Spinal cord (tissue), 9 donors: ENCODE measurements at regions not wholly inside any gene's neighbourhood (a gene's known extent, or its start where the extent isn't known, plus 50 kb on each side); places are given as distances from the start of the nearest gene placed in this dataset.

ENCODE experiments used
- DNase-seq, 6 donors: peaks; one replicate each; pipeline versions ENCODE4 v3.0.0 to v3.0.0-alpha.2; 2013 to 2015; ENCODE audit warnings: low spot score in 6 of 6, low read depth in 4 of 6
- H3K27ac ChIP-seq: one replicate; pipeline ENCODE4 v1.5.1; 2013; ENCODE audit warnings: low read depth, low read length, control low read depth
- H3K27me3 ChIP-seq: one replicate; pipeline ENCODE4 v1.6.1; 2013; ENCODE audit warnings: low read length; ENCODE audit not compliant: control insufficient read depth, insufficient read depth
- H3K36me3 ChIP-seq: one replicate; pipeline ENCODE4 v1.6.1; 2013; ENCODE audit warnings: low read length; ENCODE audit not compliant: control insufficient read depth, insufficient read depth
- H3K4me1 ChIP-seq: one replicate; pipeline ENCODE4 v1.6.1; 2013; ENCODE audit warnings: low read length; ENCODE audit not compliant: control insufficient read depth, insufficient read depth
- H3K4me3 ChIP-seq: one replicate; pipeline ENCODE4 v1.5.1; 2013; ENCODE audit warnings: low read depth, low read length, control low read depth
- H3K9me3 ChIP-seq: one replicate; pipeline ENCODE4 v1.6.1; 2013; ENCODE audit warnings: low read length; ENCODE audit not compliant: control insufficient read depth, insufficient read depth
- WGBS: methylation state at CpG from one replicate; pipeline ENCODE4 v1.1.5; 2013; ENCODE audit warnings: missing lambda C conversion rate; ENCODE audit not compliant: insufficient coverage; 5-methylcytosine and 5-hydroxymethylcytosine counted together
- donor health status: healthy.

GRCh38 chr1:201697174-201697573, 131.8 kb upstream of the IPO9 start:
- Histone ChIP-seq H3K4me3 (no peak overlapping the region), H3K27me3 (no peaks in the 10 kb centered on the region), H3K27ac (peak overlapping the region; percentile 75), H3K36me3 (peaks cover 2% of the 10 kb centered on the region), H3K4me1 (peaks cover 66% of the 10 kb centered on the region), H3K9me3 (peaks cover 2% of the 10 kb centered on the region)
- 79% methylated on average over 4 of the region's 4 CpGs for WGBS
- no peak for DNase-seq

- Histone ChIP-seq H3K9me3 (peaks cover 2% of the 10 kb centered on the region), H3K27me3 (no peaks in the 10 kb centered on the region), H3K36me3 (peaks cover 2% of the 10 kb centered on the region), H3K27ac (no peak overlapping the region), H3K4me3 (no peak overlapping the region), H3K4me1 (peaks cover 60% of the 10 kb centered on the region)
- no peak for DNase-seq
- WGBS, result no CpG with 5 or more reads among the region's 2 CpGs
Measured at GRCh38 chr1:201701831-201702230, 127.1 kb upstream of the IPO9 start.

GRCh38 chr1:201702936-201703335, 126.0 kb upstream of the IPO9 start:
- Histone ChIP-seq H3K9me3 (peaks cover 2% of the 10 kb centered on the region), H3K27ac (peak overlapping the region; percentile 36), H3K4me1 (peaks cover 54% of the 10 kb centered on the region), H3K36me3 (peaks cover 2% of the 10 kb centered on the region), H3K27me3 (no peaks in the 10 kb centered on the region), H3K4me3 (no peak overlapping the region)
- peak in 2 of 6 donors; percentile 78 to 88 for DNase-seq
- WGBS, result no CpG with 5 or more reads among the region's 2 CpGs

- peak overlapping the region; percentile 36 for H3K27ac ChIP-seq
- H3K4me3 ChIP-seq, result no peak overlapping the region
- 14% methylated on average over 20 of the region's 23 CpGs for WGBS
- H3K36me3 ChIP-seq, result peaks cover 2% of the 10 kb centered on the region
- peak in 4 of 6 donors; percentile 61 to 93 (median 80) for DNase-seq
- H3K27me3 ChIP-seq, result no peaks in the 10 kb centered on the region
- H3K4me1 ChIP-seq, result peaks cover 53% of the 10 kb centered on the region
- peaks cover 2% of the 10 kb centered on the region for H3K9me3 ChIP-seq
Measured at GRCh38 chr1:201703621-201704438, 125.1 kb upstream of the IPO9 start.

GRCh38 chr1:201704439-201704792, 124.5 kb upstream of the IPO9 start:
- peaks cover 2% of the 10 kb centered on the region for H3K9me3 ChIP-seq
- DNase-seq, result no peak
- H3K27ac ChIP-seq, result no peak overlapping the region
- peaks cover 2% of the 10 kb centered on the region for H3K36me3 ChIP-seq
- H3K4me3 ChIP-seq, result no peak overlapping the region
- 73% methylated on average over 2 of the region's 2 CpGs for WGBS
- peaks cover 56% of the 10 kb centered on the region for H3K4me1 ChIP-seq
- no peaks in the 10 kb centered on the region for H3K27me3 ChIP-seq

- WGBS, result 64% methylated on average over 8 of the region's 9 CpGs
- Histone ChIP-seq H3K27me3 (no peaks in the 10 kb centered on the region), H3K27ac (no peak overlapping the region), H3K4me1 (peaks cover 60% of the 10 kb centered on the region), H3K36me3 (peaks cover 2% of the 10 kb centered on the region), H3K9me3 (peaks cover 2% of the 10 kb centered on the region), H3K4me3 (no peak overlapping the region)
- DNase-seq, result no peak
Measured at GRCh38 chr1:201705389-201705788, 123.6 kb upstream of the IPO9 start.

GRCh38 chr1:201706109-201706508, 122.8 kb upstream of the IPO9 start:
- WGBS, result no CpG with 5 or more reads among the region's 1 CpG

GRCh38 chr1:201707027-201707426, 121.9 kb upstream of the IPO9 start:
- Histone ChIP-seq H3K9me3 (peaks cover under 1% of the 10 kb centered on the region), H3K36me3 (peaks cover 2% of the 10 kb centered on the region), H3K4me3 (no peak overlapping the region), H3K27me3 (no peaks in the 10 kb centered on the region), H3K4me1 (peaks cover 72% of the 10 kb centered on the region), H3K27ac (no peak overlapping the region)
- 91% methylated on average over 6 of the region's 7 CpGs for WGBS
- no peak for DNase-seq

More at GRCh38 chr1:201706109-201706508, 122.8 kb upstream of the IPO9 start:
- Histone ChIP-seq H3K4me3 (no peak overlapping the region), H3K4me1 (peaks cover 64% of the 10 kb centered on the region), H3K36me3 (peaks cover 2% of the 10 kb centered on the region), H3K27ac (no peak overlapping the region), H3K27me3 (no peaks in the 10 kb centered on the region), H3K9me3 (peaks cover 2% of the 10 kb centered on the region)
- no peak for DNase-seq

- peaks cover 4% of the 10 kb centered on the region for H3K36me3 ChIP-seq
- no peak for DNase-seq
- peaks cover 74% of the 10 kb centered on the region for H3K4me1 ChIP-seq
- H3K4me3 ChIP-seq, result no peak overlapping the region
- H3K27ac ChIP-seq, result no peak overlapping the region
- no peaks in the 10 kb centered on the region for H3K27me3 ChIP-seq
- H3K9me3 ChIP-seq, result no peaks in the 10 kb centered on the region
- WGBS, result 22% methylated on average over 1 of the region's 2 CpGs
Measured at GRCh38 chr1:201707656-201708055, 121.3 kb upstream of the IPO9 start.

- no peaks in the 10 kb centered on the region for H3K27me3 ChIP-seq
- H3K36me3 ChIP-seq, result peaks cover 8% of the 10 kb centered on the region
- H3K9me3 ChIP-seq, result no peaks in the 10 kb centered on the region
- WGBS, result 38% methylated on average over 1 of the region's 4 CpGs
- peak in 2 of 6 donors; percentile 73 to 85 for DNase-seq
- H3K4me3 ChIP-seq, result no peak overlapping the region
- no peak overlapping the region for H3K27ac ChIP-seq
- peaks cover 75% of the 10 kb centered on the region for H3K4me1 ChIP-seq
Measured at GRCh38 chr1:201708085-201708512, 120.9 kb upstream of the IPO9 start.
